Myocyte (in vitro differentiated cells): ENCODE measurements at regions not wholly inside any gene's neighbourhood (a gene's known extent, or its start where the extent isn't known, plus 50 kb on each side); places are given as distances from the start of the nearest gene placed in this dataset.

Experiments
- DNase-seq: peaks from one replicate; pipeline ENCODE4 v3.0.0-alpha.2; 2012; ENCODE audit warnings: low read depth

GRCh38 chr6:156564807-156565149 is 212.4 kb upstream of the ARID1B start:
- no peak for DNase-seq

- peak; percentile 69 for DNase-seq
These were observed 212.9 kb upstream of the ARID1B start for GRCh38 chr6:156564127-156564806.

- DNase-seq, result peak; percentile 9
These were observed 213.5 kb upstream of the ARID1B start for GRCh38 chr6:156563714-156564113.

- no peak for DNase-seq
These were observed 214.5 kb upstream of the ARID1B start for GRCh38 chr6:156562636-156563035.

GRCh38 chr6:156562019-156562418 is 215.2 kb upstream of the ARID1B start:
- DNase-seq, result no peak

GRCh38 chr6:156560476-156560875 is 216.7 kb upstream of the ARID1B start:
- no peak for DNase-seq

GRCh38 chr6:156559162-156559690 is 218.0 kb upstream of the ARID1B start:
- no peak for DNase-seq

GRCh38 chr6:156557911-156558259 is 219.3 kb upstream of the ARID1B start:
- DNase-seq, result no peak

GRCh38 chr6:156557251-156557910 is 219.8 kb upstream of the ARID1B start:
- DNase-seq, result no peak

- DNase-seq, result no peak
These were observed 220.4 kb upstream of the ARID1B start for GRCh38 chr6:156556811-156557210.

- DNase-seq, result no peak
These were observed 222.1 kb upstream of the ARID1B start for GRCh38 chr6:156555116-156555515.

GRCh38 chr6:156554160-156554559 is 223.0 kb upstream of the ARID1B start:
- DNase-seq, result no peak

GRCh38 chr6:156552849-156553248 is 224.3 kb upstream of the ARID1B start:
- DNase-seq, result no peak

- no peak for DNase-seq
These were observed 226.2 kb upstream of the ARID1B start for GRCh38 chr6:156550949-156551348.

GRCh38 chr6:156545931-156546330 is 231.2 kb upstream of the ARID1B start:
- DNase-seq, result no peak

GRCh38 chr6:156545021-156545420 is 232.2 kb upstream of the ARID1B start:
- DNase-seq, result no peak

- no peak for DNase-seq
These were observed 233.1 kb upstream of the ARID1B start for GRCh38 chr6:156544046-156544445.

- DNase-seq, result no peak
These were observed 233.7 kb upstream of the ARID1B start for GRCh38 chr6:156543431-156543830.

GRCh38 chr6:156538875-156539660 is 238.1 kb upstream of the ARID1B start:
- DNase-seq, result no peak

- DNase-seq, result no peak
These were observed 242.6 kb upstream of the ARID1B start for GRCh38 chr6:156534594-156534993.

GRCh38 chr6:156533872-156534524 is 243.2 kb upstream of the ARID1B start:
- DNase-seq, result no peak

- no peak for DNase-seq
These were observed 251.1 kb upstream of the ARID1B start for GRCh38 chr6:156526081-156526480.
